IMR-90 (cell line): ENCODE measurements at regions not wholly inside any gene's neighbourhood (a gene's known extent, or its start where the extent isn't known, plus 50 kb on each side); places are given as distances from the start of the nearest gene placed in this dataset.

ENCODE experiments used
- ATAC-seq: fragments of 200-7000 bp; cut with Tn5 transposase; 2 replicates; pipeline ENCODE4 v1.9.1; 2020; ENCODE audit warnings: low read depth, mild to moderate bottlenecking, moderate library complexity
- BruUV-seq: library from RNA; stranded (reverse); fragments of 400-500 nt; replicated peaks from 2 replicates; lab custom pipeline; 2021; lab: Mats Ljungman, UMichigan
- CTCF ChIA-PET: fragments of 300-600 bp; formaldehyde crosslinking; extraction: SDS; loops from one replicate; lab custom pipeline; 2021; ENCODE audit warnings: antibody characterized with exemption; lab: Yijun Ruan, JAX
- POLR2A ChIA-PET: fragments of 300-600 bp; sonication (Branson Sonifier 250); formaldehyde crosslinking; loops from one replicate; lab custom pipeline; 2022; ENCODE audit warnings: antibody characterized with exemption; ENCODE audit not compliant: unreplicated experiment; lab: Charles Lee
- DNase-seq: peaks from one replicate; pipeline ENCODE4 v3.0.0; 2013
- H2AFZ ChIP-seq: replicated peaks from 2 replicates; pipeline ENCODE3; 2013; ENCODE audit warnings: low read length, mild to moderate bottlenecking; ENCODE audit not compliant: poor library complexity
- H2AK5ac ChIP-seq: 2 replicates; pipeline ENCODE4 v1.6.1; 2013; ENCODE audit warnings: low read depth, low read length, inconsistent platforms
- H2AK9ac ChIP-seq: replicated peaks from 2 replicates; pipeline ENCODE3; 2013; ENCODE audit warnings: mild to moderate bottlenecking, low read depth, low read length, moderate library complexity; ENCODE audit not compliant: poor library complexity
- H2BK120ac ChIP-seq: 2 replicates; pipeline ENCODE4 v1.6.1; 2013; ENCODE audit warnings: low read depth, low read length, inconsistent platforms
- H2BK15ac ChIP-seq: 3 replicates; pipeline ENCODE4 v1.6.1; 2013; ENCODE audit warnings: low read depth, low read length, inconsistent platforms
- H2BK20ac ChIP-seq: 2 replicates; pipeline ENCODE4 v1.6.1; 2013; ENCODE audit warnings: low read depth, mild to moderate bottlenecking, inconsistent platforms, low read length, moderate library complexity
- H2BK5ac ChIP-seq: 2 replicates; pipeline ENCODE4 v1.6.1; 2013; ENCODE audit warnings: mild to moderate bottlenecking, low read depth, low read length, inconsistent platforms; ENCODE audit not compliant: poor library complexity, severe bottlenecking
- H3K14ac ChIP-seq: replicated peaks from 2 replicates; pipeline ENCODE4 v1.6.1; 2013; ENCODE audit warnings: low read depth, low read length, inconsistent platforms
- H3K18ac ChIP-seq: 2 replicates; pipeline ENCODE4 v1.6.1; 2013; ENCODE audit warnings: low read depth, low read length, control low read depth
- H3K23ac ChIP-seq: 2 replicates; pipeline ENCODE4 v1.6.1; 2013; ENCODE audit warnings: low read depth, low read length, inconsistent platforms
- H3K27ac ChIP-seq: 2 replicates; pipeline ENCODE4 v1.5.1; 2013; ENCODE audit warnings: mild to moderate bottlenecking, control low read depth, low read length; ENCODE audit not compliant: insufficient read depth
- H3K27me3 ChIP-seq: 2 replicates; pipeline ENCODE4 v1.6.1; 2013; ENCODE audit warnings: low read length; ENCODE audit not compliant: control insufficient read depth, insufficient read depth
- H3K36me3 ChIP-seq: 2 replicates; pipeline ENCODE4 v1.6.1; 2013; ENCODE audit warnings: low read length, mixed read lengths; ENCODE audit not compliant: control insufficient read depth, insufficient read depth
- H3K4ac ChIP-seq: 2 replicates; pipeline ENCODE4 v1.6.1; 2013; ENCODE audit warnings: low read depth, low read length, inconsistent platforms
- H3K4me1 ChIP-seq: 2 replicates; pipeline ENCODE4 v1.6.1; 2013; ENCODE audit warnings: low read length, mixed read lengths; ENCODE audit not compliant: control insufficient read depth, insufficient read depth
- H3K4me2 ChIP-seq: 2 replicates; pipeline ENCODE4 v1.6.1; 2013; ENCODE audit warnings: low read depth, mild to moderate bottlenecking, control low read depth, low read length, moderate library complexity
- H3K4me3 ChIP-seq: 2 replicates; pipeline ENCODE4 v1.5.1; 2013; ENCODE audit warnings: low read depth, mild to moderate bottlenecking, control low read depth, low read length, moderate library complexity; ENCODE audit not compliant: insufficient read depth
- H3K56ac ChIP-seq: 2 replicates; pipeline ENCODE4 v1.6.1; 2013; ENCODE audit warnings: low read length, inconsistent platforms; ENCODE audit not compliant: insufficient read depth; ENCODE audit errors: extremely low read depth
- H3K79me1 ChIP-seq, 2 experiments: 2 replicates each; pipeline ENCODE4 v1.6.1; 2013; ENCODE audit warnings: low read length in 2 of 2, inconsistent platforms in 1 of 2, low read depth in 1 of 2
- H3K9ac ChIP-seq: 2 replicates; pipeline ENCODE4 v1.6.1; 2013; ENCODE audit warnings: low read depth, low read length, control low read depth
- H3K9me1 ChIP-seq: 2 replicates; pipeline ENCODE4 v1.6.1; 2013; ENCODE audit warnings: low read length, inconsistent platforms; ENCODE audit not compliant: insufficient read depth
- H3K9me3 ChIP-seq: 2 replicates; pipeline ENCODE4 v1.6.1; 2013; ENCODE audit warnings: low read length; ENCODE audit not compliant: control insufficient read depth, insufficient read depth
- H4K20me1 ChIP-seq: 2 replicates; pipeline ENCODE4 v1.6.1; 2013; ENCODE audit warnings: low read length, inconsistent platforms; ENCODE audit not compliant: insufficient read depth
- H4K5ac ChIP-seq: 2 replicates; pipeline ENCODE4 v1.6.1; 2013; ENCODE audit warnings: mild to moderate bottlenecking, low read depth, low read length, control low read depth
- H4K8ac ChIP-seq, 2 experiments: 2 replicates each; pipeline ENCODE4 v1.6.1; 2013; ENCODE audit warnings: low read depth in 2 of 2, low read length in 2 of 2, control low read depth in 1 of 2, inconsistent platforms in 1 of 2
- H4K91ac ChIP-seq: 2 replicates; pipeline ENCODE4 v1.6.1; 2013; ENCODE audit warnings: low read depth, low read length, inconsistent platforms; ENCODE audit not compliant: insufficient read depth
- BHLHE40 ChIP-seq: fragments of 150-350 bp; IDR thresholded peaks from 2 replicates; pipeline ENCODE4 v1.6.1; 2016; ENCODE audit warnings: mild to moderate bottlenecking, low read depth, low read length
- CEBPB ChIP-seq: IDR thresholded peaks from 2 replicates; pipeline ENCODE4 v1.6.1; 2012; ENCODE audit warnings: low read depth, low read length, improper control_type of control experiment
- CHD1 ChIP-seq: IDR thresholded peaks from 2 replicates; pipeline ENCODE4 v1.6.1; 2012; ENCODE audit warnings: low read depth, low read length, improper control_type of control experiment
- CTCF ChIP-seq: conservative IDR thresholded peaks from 2 replicates; pipeline ENCODE4 v1.5.1; 2012; ENCODE audit warnings: mild to moderate bottlenecking, low read depth, low read length, improper control_type of control experiment
- ELK1 ChIP-seq: fragments of 150-350 bp; IDR thresholded peaks from 2 replicates; pipeline ENCODE4 v1.6.1; 2016; ENCODE audit warnings: low read depth, mild to moderate bottlenecking, low read length, moderate library complexity, borderline replicate concordance
- FOS ChIP-seq: fragments of 150-350 bp; IDR thresholded peaks from 2 replicates; pipeline ENCODE4 v1.6.1; 2016; ENCODE audit warnings: low read depth, low read length
- MAFK ChIP-seq: IDR thresholded peaks from 2 replicates; pipeline ENCODE4 v1.6.1; 2012; ENCODE audit warnings: low read depth, low read length, improper control_type of control experiment
- MAZ ChIP-seq: IDR thresholded peaks from 2 replicates; pipeline ENCODE4 v1.6.1; 2012; ENCODE audit warnings: low read depth, mild to moderate bottlenecking, low read length, improper control_type of control experiment, moderate library complexity, borderline replicate concordance
- MXI1 ChIP-seq: IDR thresholded peaks from 2 replicates; pipeline ENCODE4 v1.6.1; 2012; ENCODE audit warnings: low read depth, mild to moderate bottlenecking, low read length, moderate library complexity, borderline replicate concordance
- NFE2L2 ChIP-seq: fragments of 150-350 bp; IDR thresholded peaks from 2 replicates; pipeline ENCODE4 v1.6.1; 2016; ENCODE audit warnings: low read depth, mild to moderate bottlenecking, low read length
- POLR2A ChIP-seq: IDR thresholded peaks from 2 replicates; pipeline ENCODE4 v1.6.1; 2012; ENCODE audit warnings: mild to moderate bottlenecking, low read depth, low read length
- RAD21 ChIP-seq: IDR thresholded peaks from 2 replicates; pipeline ENCODE4 v1.6.1; 2012; ENCODE audit warnings: low read length, improper control_type of control experiment
- RCOR1 ChIP-seq: IDR thresholded peaks from 2 replicates; pipeline ENCODE4 v1.6.1; 2012; ENCODE audit warnings: mild to moderate bottlenecking, low read length, improper control_type of control experiment; ENCODE audit not compliant: insufficient replicate concordance
- RFX5 ChIP-seq: IDR thresholded peaks from 2 replicates; pipeline ENCODE4 v1.8.0; 2012; ENCODE audit warnings: low read depth, mild to moderate bottlenecking, low read length, moderate library complexity
- SMC3 ChIP-seq: fragments of 150-350 bp; IDR thresholded peaks from 2 replicates; pipeline ENCODE4 v1.6.1; 2016; ENCODE audit warnings: low read depth, mild to moderate bottlenecking, antibody characterized with exemption, low read length, moderate library complexity
- USF2 ChIP-seq: fragments of 150-350 bp; IDR thresholded peaks from 2 replicates; pipeline ENCODE4 v1.6.1; 2017; ENCODE audit warnings: mild to moderate bottlenecking, antibody characterized with exemption, low read length, low read depth
- WGBS, 2 experiments: methylation state at CpG; one replicate each; pipeline versions ENCODE4 v1.1.5 to v1.1.7; 2013; ENCODE audit warnings: missing lambda C conversion rate in 2 of 2; ENCODE audit not compliant: insufficient read length in 1 of 2; ENCODE audit errors: extremely low coverage in 2 of 2; 5-methylcytosine and 5-hydroxymethylcytosine counted together
- dilution Hi-C: fragments of 300-500 bp; cut with HindIII; formaldehyde crosslinking; loops from one replicate; pipeline ENCODE4 v1.14.3; 2018; ENCODE audit warnings: low sequenced_read_pairs; ENCODE audit not compliant: unreplicated experiment
- in situ Hi-C: fragments of 300-500 bp; cut with MboI; formaldehyde crosslinking; loops from 3 replicates; pipeline ENCODE4 v1.14.3; 2019; ENCODE audit warnings: low sequenced_read_pairs, inconsistent platforms, mixed read lengths
- intact Hi-C: fragments of 100-400 bp; cut with micrococcal nuclease; formaldehyde crosslinking; loops from 2 replicates; pipeline ENCODE4 v1.10.0; 2022

- no peak overlapping the region for H3K27ac ChIP-seq
- ATAC-seq (no peak), DNase-seq (no peak)
- ChIA-PET POLR2A (no interaction called here), CTCF (no interaction called here)
- H3K4me1 ChIP-seq: no peaks in the 10 kb centered on the region
- no TSS peak for BruUV-seq
- no peak overlapping the region for H3K4ac ChIP-seq
- H2BK120ac ChIP-seq: no peak overlapping the region
- H3K23ac ChIP-seq: no peak overlapping the region
- peaks cover 8% of the 10 kb centered on the region for H3K27me3 ChIP-seq
- H2AK9ac ChIP-seq: no peak overlapping the region
- H3K9ac ChIP-seq: no peak overlapping the region
- no peak overlapping the region for H3K4me3 ChIP-seq
- no peak overlapping the region for H4K5ac ChIP-seq
- H3K9me1 ChIP-seq: 0 out of 2 replicates have a peak, but pooled peaks cover 6% of the 10 kb centered on the region
- H3K56ac ChIP-seq: no peak overlapping the region
- in situ Hi-C loops (no loop called here), dilution Hi-C loops (no loop called here), intact Hi-C loops (no loop called here)
- no peak overlapping the region for H4K8ac ChIP-seq
- no CpG with 5 or more reads among the region's 8 CpGs for WGBS, 2 experiments
- TF ChIP-seq POLR2A (no peak), SMC3 (no peak), RFX5 (no peak), RCOR1 (no peak), RAD21 (no peak), MXI1 (no peak), MAFK (no peak), CTCF (no peak), CHD1 (no peak), USF2 (no peak), FOS (no peak), BHLHE40 (no peak), NFE2L2 (no peak), MAZ (no peak), CEBPB (no peak), ELK1 (no peak)
- H3K9me3 ChIP-seq: no peaks in the 10 kb centered on the region
- H2AK5ac ChIP-seq: no peak overlapping the region
- no peak overlapping the region for H3K4me2 ChIP-seq
- no peak overlapping the region for H3K18ac ChIP-seq
- H2BK15ac ChIP-seq: no peak overlapping the region
- no peaks in the 10 kb centered on the region for H3K36me3 ChIP-seq
- H2AFZ ChIP-seq: no peak overlapping the region
- no peak overlapping the region for H3K14ac ChIP-seq
- no peak overlapping the region for H2BK20ac ChIP-seq
- no peaks in the 10 kb centered on the region for H3K79me1 ChIP-seq
- no peak overlapping the region for H4K91ac ChIP-seq
- H2BK5ac ChIP-seq: no peak overlapping the region
- H4K20me1 ChIP-seq: no peaks in the 10 kb centered on the region
Measured at GRCh38 chr5:66234241-66234640, 90.1 kb downstream of the SREK1 start.
